Suprapubic skin (tissue), 3 donors: ENCODE measurements at regions not wholly inside any gene's neighbourhood (a gene's known extent, or its start where the extent isn't known, plus 50 kb on each side); places are given as distances from the start of the nearest gene placed in this dataset.

Experiments
- POLR2AphosphoS5 ChIP-seq, 3 donors: sonication (generic); formaldehyde crosslinking; IDR thresholded peaks; one replicate each; pipeline ENCODE4 v1.6.1; 2017; ENCODE audit warnings: antibody characterized with exemption in 3 of 3
- TF ChIP-seq, protein P1 (sequence below), 2 donors: fragments of 200-600 bp in 1 of 2; fragments of 450-650 bp in 1 of 2; sonication (generic) in 1 of 2; IDR thresholded peaks; one replicate each; pipeline ENCODE4 v1.5.1; 2016 to 2019; ENCODE audit warnings: antibody characterized with exemption in 2 of 2, mild to moderate bottlenecking in 1 of 2, moderate library complexity in 1 of 2

DNA sequence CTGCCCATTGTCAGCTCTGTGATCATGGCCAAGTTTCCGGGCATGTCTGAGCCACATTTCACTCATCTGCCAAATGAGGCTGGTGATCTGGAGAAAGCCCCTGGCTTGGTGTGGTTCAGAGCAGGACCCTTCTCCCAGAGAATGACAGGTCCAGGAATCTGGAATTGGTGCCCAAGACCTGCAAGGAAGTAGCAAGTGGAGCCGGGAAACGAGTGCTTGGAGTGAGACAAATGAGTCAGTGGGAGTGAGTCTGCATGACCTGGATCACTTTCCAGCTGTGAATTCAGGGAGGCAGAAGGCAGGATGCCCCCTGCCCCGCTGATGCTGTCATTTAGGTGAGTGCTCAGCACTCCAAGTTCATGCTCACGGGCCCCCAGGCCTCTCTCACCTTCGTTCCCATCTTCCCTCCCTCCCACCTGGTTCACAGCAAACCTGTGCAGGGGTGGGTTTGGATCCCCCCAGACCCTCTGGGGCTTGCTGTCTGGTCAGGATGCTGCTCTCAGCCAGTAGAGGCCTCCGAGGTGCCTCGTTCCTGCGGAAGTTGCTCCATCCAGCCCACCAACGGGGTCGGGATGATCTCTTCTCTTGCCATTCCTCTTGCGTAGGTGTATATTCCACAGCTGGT, 104.4 kb downstream of the INHBB start:
- TF ChIP-seq, protein P1, sequence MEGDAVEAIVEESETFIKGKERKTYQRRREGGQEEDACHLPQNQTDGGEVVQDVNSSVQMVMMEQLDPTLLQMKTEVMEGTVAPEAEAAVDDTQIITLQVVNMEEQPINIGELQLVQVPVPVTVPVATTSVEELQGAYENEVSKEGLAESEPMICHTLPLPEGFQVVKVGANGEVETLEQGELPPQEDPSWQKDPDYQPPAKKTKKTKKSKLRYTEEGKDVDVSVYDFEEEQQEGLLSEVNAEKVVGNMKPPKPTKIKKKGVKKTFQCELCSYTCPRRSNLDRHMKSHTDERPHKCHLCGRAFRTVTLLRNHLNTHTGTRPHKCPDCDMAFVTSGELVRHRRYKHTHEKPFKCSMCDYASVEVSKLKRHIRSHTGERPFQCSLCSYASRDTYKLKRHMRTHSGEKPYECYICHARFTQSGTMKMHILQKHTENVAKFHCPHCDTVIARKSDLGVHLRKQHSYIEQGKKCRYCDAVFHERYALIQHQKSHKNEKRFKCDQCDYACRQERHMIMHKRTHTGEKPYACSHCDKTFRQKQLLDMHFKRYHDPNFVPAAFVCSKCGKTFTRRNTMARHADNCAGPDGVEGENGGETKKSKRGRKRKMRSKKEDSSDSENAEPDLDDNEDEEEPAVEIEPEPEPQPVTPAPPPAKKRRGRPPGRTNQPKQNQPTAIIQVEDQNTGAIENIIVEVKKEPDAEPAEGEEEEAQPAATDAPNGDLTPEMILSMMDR (IDR thresholded peaks at IDR 0.05) = no peak
- no peak for TF ChIP-seq POLR2AphosphoS5 (IDR thresholded peaks at IDR 0.05)
